HCT116 (cell line): ENCODE measurements at regions not wholly inside any gene's neighbourhood (a gene's known extent, or its start where the extent isn't known, plus 50 kb on each side); places are given as distances from the start of the nearest gene placed in this dataset.

Experiments used
- CTCF ChIP-seq, 3 experiments: fragments of 200-600 bp in 1 of 3; sonication (generic) in 1 of 3; IDR thresholded peaks in 2 of 3; conservative IDR thresholded peaks in 1 of 3; 2 replicates each; pipeline ENCODE4 v1.5.1; 2012 to 2017; ENCODE audit warnings: low read depth in 2 of 3, low read length in 2 of 3, antibody characterized with exemption in 1 of 3, borderline replicate concordance in 1 of 3, control low read depth in 1 of 3, mild to moderate bottlenecking in 1 of 3, mixed read lengths in 1 of 3, mixed run types in 1 of 3, moderate library complexity in 1 of 3; ENCODE audit not compliant: insufficient read depth in 1 of 3
- EZH2 ChIP-seq: fragments of 200-600 bp; sonication (generic); IDR thresholded peaks from 2 replicates; pipeline ENCODE4 v1.6.1; 2017; ENCODE audit warnings: antibody characterized with exemption, mixed run types
- POLR2A ChIP-seq: IDR thresholded peaks from 2 replicates; pipeline ENCODE4 v1.7.0; 2011; ENCODE audit warnings: borderline replicate concordance; ENCODE audit not compliant: insufficient read depth, insufficient read length; ENCODE audit errors: extremely low read depth
- SIN3A ChIP-seq: IDR thresholded peaks from 2 replicates; pipeline ENCODE4 v1.6.1; 2012; ENCODE audit warnings: low read depth
- ZBTB33 ChIP-seq: IDR thresholded peaks from 2 replicates; pipeline ENCODE4 v1.6.1; 2011; ENCODE audit warnings: mild to moderate bottlenecking, low read length, moderate library complexity; ENCODE audit not compliant: insufficient replicate concordance; ENCODE audit errors: extremely low read depth

DNA sequence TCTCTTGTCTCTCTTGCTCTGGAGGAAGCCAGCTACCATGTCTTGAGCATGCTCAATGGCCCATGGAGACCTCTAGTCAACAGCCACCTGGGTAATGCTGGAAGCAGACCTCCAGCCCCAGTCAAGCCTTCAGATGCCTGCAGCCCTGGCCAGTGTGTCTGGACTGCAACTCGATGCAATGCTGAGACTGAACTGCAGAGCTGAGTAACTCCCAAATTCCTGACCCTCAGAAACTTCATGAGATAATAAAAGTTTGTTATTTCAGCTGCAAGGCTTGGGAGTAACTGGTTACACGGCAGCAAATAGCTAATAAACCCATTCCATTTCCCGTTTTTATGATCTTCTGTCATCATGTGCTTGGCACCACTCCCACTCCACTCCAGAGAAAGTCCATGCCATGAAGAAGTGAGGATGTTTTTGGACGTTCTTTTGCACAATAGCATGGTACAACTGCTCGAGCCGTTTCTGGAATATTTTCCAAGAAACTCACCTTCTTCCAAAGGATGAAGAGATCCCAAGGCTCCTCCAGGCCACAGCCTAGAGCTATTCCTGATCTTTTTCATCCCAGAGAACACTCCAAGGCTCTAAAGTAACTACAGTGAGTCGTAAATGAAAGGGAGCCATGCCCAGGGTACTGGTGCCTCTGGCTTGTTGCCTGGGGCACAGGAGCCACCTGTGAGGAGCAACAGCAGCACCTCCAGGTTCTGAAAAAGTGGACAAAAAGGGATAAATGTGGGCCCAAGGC, 72.0 kb upstream of the KLF13 start:
- TF ChIP-seq CTCF (IDR thresholded peaks at IDR 0.05 in 2 of 3, conservative IDR thresholded peaks at IDR 0.05 in 1 of 3; ENCODE audit: borderline replicate concordance in 1 of 3, insufficient read depth in 1 of 3, low read depth in 2 of 3, low read length in 2 of 3) (no peak), POLR2A (no peak), ZBTB33 (no peak), EZH2 (no peak), SIN3A (no peak)
